H9 (cell line): ENCODE measurements at regions not wholly inside any gene's neighbourhood (a gene's known extent, or its start where the extent isn't known, plus 50 kb on each side); places are given as distances from the start of the nearest gene placed in this dataset.

ENCODE experiments used
- DNase-seq: peaks from one replicate; pipeline ENCODE4 v3.0.0-alpha.2; 2017
- H2AFZ ChIP-seq: one replicate; pipeline ENCODE4 v1.6.1; 2013; ENCODE audit warnings: mild to moderate bottlenecking, low read length, control low read depth, moderate library complexity
- H2AK5ac ChIP-seq: 2 replicates; pipeline ENCODE4 v1.6.1; 2013; ENCODE audit warnings: low read length, control low read depth, mixed read lengths; ENCODE audit not compliant: insufficient read length
- H2BK120ac ChIP-seq: one replicate; pipeline ENCODE4 v1.6.1; 2013; ENCODE audit warnings: low read depth, mild to moderate bottlenecking, low read length, control low read depth, inconsistent platforms; ENCODE audit not compliant: poor library complexity, severe bottlenecking
- H2BK12ac ChIP-seq: 2 replicates; pipeline ENCODE4 v1.6.1; 2013; ENCODE audit warnings: low read length, control low read depth, mixed read lengths, low read depth; ENCODE audit not compliant: insufficient read length
- H2BK15ac ChIP-seq: 2 replicates; pipeline ENCODE4 v1.6.1; 2013; ENCODE audit warnings: low read depth, low read length, control low read depth
- H2BK20ac ChIP-seq: one replicate; pipeline ENCODE4 v1.6.1; 2013; ENCODE audit warnings: low read depth, mild to moderate bottlenecking, low read length, control low read depth, inconsistent platforms; ENCODE audit not compliant: poor library complexity, severe bottlenecking
- H2BK5ac ChIP-seq: 2 replicates; pipeline ENCODE4 v1.6.1; 2013; ENCODE audit warnings: low read length, control low read depth, mixed read lengths; ENCODE audit not compliant: insufficient read length
- H3K14ac ChIP-seq: 2 replicates; pipeline ENCODE4 v1.6.1; 2013; ENCODE audit warnings: low read length, control low read depth; ENCODE audit not compliant: insufficient read depth
- H3K18ac ChIP-seq: 2 replicates; pipeline ENCODE4 v1.6.1; 2013; ENCODE audit warnings: low read depth, mild to moderate bottlenecking, mixed read lengths, low read length, control low read depth; ENCODE audit not compliant: insufficient read length
- H3K23ac ChIP-seq: 2 replicates; pipeline ENCODE4 v1.6.1; 2013; ENCODE audit warnings: low read length, control low read depth, mixed read lengths, low read depth; ENCODE audit not compliant: insufficient read length
- H3K23me2 ChIP-seq: 2 replicates; pipeline ENCODE4 v1.6.1; 2013; ENCODE audit warnings: low read depth, mild to moderate bottlenecking, mixed read lengths, low read length, control low read depth; ENCODE audit not compliant: insufficient read length, poor library complexity, severe bottlenecking
- H3K27ac ChIP-seq: 2 replicates; pipeline ENCODE4 v1.5.1; 2013; ENCODE audit warnings: low read length, control low read depth, mixed read lengths, low read depth; ENCODE audit not compliant: insufficient read length
- H3K27me3 ChIP-seq: 2 replicates; pipeline ENCODE4 v1.6.1; 2013; ENCODE audit warnings: low read length, control low read depth, inconsistent platforms; ENCODE audit not compliant: insufficient read depth
- H3K4ac ChIP-seq: 2 replicates; pipeline ENCODE4 v1.6.1; 2013; ENCODE audit warnings: low read depth, mild to moderate bottlenecking, control low read depth, inconsistent platforms, low read length, moderate library complexity
- H3K4me1 ChIP-seq: 2 replicates; pipeline ENCODE4 v1.6.1; 2013; ENCODE audit warnings: low read length, control low read depth, inconsistent platforms; ENCODE audit not compliant: insufficient read depth
- H3K4me2 ChIP-seq: 2 replicates; pipeline ENCODE4 v1.6.1; 2013; ENCODE audit warnings: low read length, control low read depth, mixed read lengths; ENCODE audit not compliant: insufficient read length, insufficient read depth
- H3K56ac ChIP-seq: 2 replicates; pipeline ENCODE4 v1.6.1; 2013; ENCODE audit warnings: low read depth, mild to moderate bottlenecking, mixed read lengths, low read length, control low read depth; ENCODE audit not compliant: insufficient read length
- H3K79me1 ChIP-seq: 2 replicates; pipeline ENCODE4 v1.6.1; 2013; ENCODE audit warnings: low read depth, mild to moderate bottlenecking, moderate library complexity, low read length, control low read depth, inconsistent platforms; ENCODE audit not compliant: insufficient read depth, poor library complexity, severe bottlenecking
- H3K79me2 ChIP-seq: 2 replicates; pipeline ENCODE4 v1.6.1; 2013; ENCODE audit warnings: low read length, control low read depth, inconsistent platforms; ENCODE audit not compliant: insufficient read depth
- H3K9ac ChIP-seq: 2 replicates; pipeline ENCODE4 v1.6.1; 2013; ENCODE audit warnings: low read length, control low read depth, mixed read lengths; ENCODE audit not compliant: insufficient read length; ENCODE audit errors: extremely low read depth
- H3K9me3 ChIP-seq: one replicate; pipeline ENCODE4 v1.6.1; 2013; ENCODE audit warnings: low read depth, low read length, inconsistent platforms; ENCODE audit not compliant: control insufficient read depth
- H3T11ph ChIP-seq: one replicate; pipeline ENCODE4 v1.6.1; 2013; ENCODE audit warnings: mild to moderate bottlenecking, low read length, control low read depth, inconsistent platforms
- H4K20me1 ChIP-seq: one replicate; pipeline ENCODE4 v1.6.1; 2013; ENCODE audit not compliant: control insufficient read depth, insufficient read length, insufficient read depth
- H4K5ac ChIP-seq: 2 replicates; pipeline ENCODE4 v1.6.1; 2013; ENCODE audit warnings: low read depth, mild to moderate bottlenecking, mixed read lengths, low read length, control low read depth; ENCODE audit not compliant: insufficient read length
- H4K8ac ChIP-seq: replicated peaks from 2 replicates; pipeline ENCODE4 v1.6.1; 2013; ENCODE audit warnings: low read length, control low read depth, mixed read lengths, low read depth; ENCODE audit not compliant: insufficient read length
- H4K91ac ChIP-seq: 2 replicates; pipeline ENCODE4 v1.6.1; 2013; ENCODE audit warnings: low read depth, mild to moderate bottlenecking, moderate library complexity, mixed read lengths, low read length, control low read depth; ENCODE audit not compliant: insufficient read length
- H3K27ac Mint-ChIP-seq, 3 experiments: 2 replicates in 2 of 3; 3 replicates in 1 of 3; pipeline ENCODE4 v1.8.0; 2020 to 2021; ENCODE audit warnings: mixed read lengths in 3 of 3, mild to moderate bottlenecking in 1 of 3, moderate library complexity in 1 of 3
- H3K27me3 Mint-ChIP-seq: 2 replicates; pipeline ENCODE4 v1.8.0; 2021; ENCODE audit warnings: low read depth, mild to moderate bottlenecking, moderate library complexity, mixed read lengths
- H3K36me3 Mint-ChIP-seq, 3 experiments: 2 replicates in 2 of 3; 3 replicates in 1 of 3; pipeline ENCODE4 v1.8.0; 2020 to 2021; ENCODE audit warnings: low read depth in 3 of 3, mixed read lengths in 3 of 3; ENCODE audit not compliant: insufficient read depth in 1 of 3
- H3K4me1 Mint-ChIP-seq, 2 experiments: 2 replicates each; pipeline ENCODE4 v1.8.0; 2020; ENCODE audit warnings: mixed read lengths in 2 of 2
- H3K4me3 Mint-ChIP-seq, 2 experiments: 2 replicates in 1 of 2; 3 replicates in 1 of 2; pipeline ENCODE4 v1.8.0; 2020 to 2021; ENCODE audit warnings: mild to moderate bottlenecking in 2 of 2, mixed read lengths in 2 of 2, moderate library complexity in 1 of 2
- H3K9me3 Mint-ChIP-seq, 2 experiments: 2 replicates in 1 of 2; 3 replicates in 1 of 2; pipeline ENCODE4 v1.8.0; 2020; ENCODE audit warnings: mild to moderate bottlenecking in 2 of 2, mixed read lengths in 2 of 2, moderate library complexity in 1 of 2
- TF ChIP-seq, protein P1 (sequence below): fragments of 200-600 bp; sonication (generic); conservative IDR thresholded peaks from 3 replicates; pipeline ENCODE4 v1.8.0; 2021; ENCODE audit warnings: antibody characterized with exemption, mild to moderate bottlenecking

DNA sequence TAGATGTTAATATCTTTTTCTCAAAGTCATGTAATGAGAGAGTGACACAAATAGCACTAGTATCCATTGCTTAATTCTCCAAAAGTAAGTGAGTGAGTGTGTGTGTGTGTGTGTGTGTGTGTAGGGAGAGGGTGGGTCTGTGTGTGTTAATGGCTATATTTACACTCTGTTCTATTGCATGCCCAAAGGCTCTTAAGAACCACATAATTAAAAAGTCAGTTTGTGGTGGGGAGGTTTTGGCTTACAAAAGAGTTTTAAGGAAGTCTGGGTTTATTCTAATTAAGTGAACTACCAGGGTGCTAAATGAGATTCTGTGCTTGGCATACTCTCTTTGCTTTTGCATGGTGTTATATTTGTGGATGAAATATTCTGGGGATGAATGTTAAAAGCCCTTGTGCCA is 1897.6 kb upstream of the FLRT2 start:
- H2AFZ ChIP-seq, result no peak overlapping the region

More for the DNA sequence above, 1897.6 kb upstream of the FLRT2 start:
- Histone ChIP-seq H3K18ac (no peak overlapping the region), H2AK5ac (no peak overlapping the region), H2BK12ac (no peak overlapping the region), H4K8ac (no peak overlapping the region), H3K79me2 (no peaks in the 10 kb centered on the region), H3K27me3 (no peaks in the 10 kb centered on the region), H3K14ac (no peak overlapping the region), H3K4ac (no peak overlapping the region), H3T11ph (no peak overlapping the region), H3K9me3 (no peaks in the 10 kb centered on the region), H3K23ac (no peak overlapping the region), H2BK20ac (no peak overlapping the region), H3K27ac (no peak overlapping the region), H3K4me2 (no peak overlapping the region), H3K4me1 (no peaks in the 10 kb centered on the region), H4K20me1 (no peaks in the 10 kb centered on the region), H3K23me2 (no peaks in the 10 kb centered on the region), H2BK120ac (no peak overlapping the region), H4K5ac (no peak overlapping the region), H3K9ac (no peak overlapping the region), H2BK5ac (no peak overlapping the region), H3K56ac (no peak overlapping the region), H3K79me1 (no peaks in the 10 kb centered on the region), H2BK15ac (no peak overlapping the region), H4K91ac (no peak overlapping the region)
- peaks cover 9 to 12% of the 10 kb centered on the region in 2 experiments; a peak in 4 of 5 replicates for H3K9me3 Mint-ChIP-seq
- no peaks in the 10 kb centered on the region for H3K27me3 Mint-ChIP-seq
- H3K36me3 Mint-ChIP-seq, result peaks cover 0 to 5% (median 4%) of the 10 kb centered on the region in 3 experiments; a peak in 3 of 7 replicates
- TF ChIP-seq, protein P1, sequence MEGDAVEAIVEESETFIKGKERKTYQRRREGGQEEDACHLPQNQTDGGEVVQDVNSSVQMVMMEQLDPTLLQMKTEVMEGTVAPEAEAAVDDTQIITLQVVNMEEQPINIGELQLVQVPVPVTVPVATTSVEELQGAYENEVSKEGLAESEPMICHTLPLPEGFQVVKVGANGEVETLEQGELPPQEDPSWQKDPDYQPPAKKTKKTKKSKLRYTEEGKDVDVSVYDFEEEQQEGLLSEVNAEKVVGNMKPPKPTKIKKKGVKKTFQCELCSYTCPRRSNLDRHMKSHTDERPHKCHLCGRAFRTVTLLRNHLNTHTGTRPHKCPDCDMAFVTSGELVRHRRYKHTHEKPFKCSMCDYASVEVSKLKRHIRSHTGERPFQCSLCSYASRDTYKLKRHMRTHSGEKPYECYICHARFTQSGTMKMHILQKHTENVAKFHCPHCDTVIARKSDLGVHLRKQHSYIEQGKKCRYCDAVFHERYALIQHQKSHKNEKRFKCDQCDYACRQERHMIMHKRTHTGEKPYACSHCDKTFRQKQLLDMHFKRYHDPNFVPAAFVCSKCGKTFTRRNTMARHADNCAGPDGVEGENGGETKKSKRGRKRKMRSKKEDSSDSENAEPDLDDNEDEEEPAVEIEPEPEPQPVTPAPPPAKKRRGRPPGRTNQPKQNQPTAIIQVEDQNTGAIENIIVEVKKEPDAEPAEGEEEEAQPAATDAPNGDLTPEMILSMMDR, result no peak
- peaks cover 9 to 22% of the 10 kb centered on the region in 2 experiments for H3K4me1 Mint-ChIP-seq
- no peak overlapping the region for H3K27ac Mint-ChIP-seq
- no peak overlapping the region for H3K4me3 Mint-ChIP-seq
- DNase-seq, result no peak
